ENCODE measurements at regions not wholly inside any gene's neighbourhood (a gene's known extent, or its start where the extent isn't known, plus 50 kb on each side); places are given as distances from the start of the nearest gene placed in this dataset.

DNA sequence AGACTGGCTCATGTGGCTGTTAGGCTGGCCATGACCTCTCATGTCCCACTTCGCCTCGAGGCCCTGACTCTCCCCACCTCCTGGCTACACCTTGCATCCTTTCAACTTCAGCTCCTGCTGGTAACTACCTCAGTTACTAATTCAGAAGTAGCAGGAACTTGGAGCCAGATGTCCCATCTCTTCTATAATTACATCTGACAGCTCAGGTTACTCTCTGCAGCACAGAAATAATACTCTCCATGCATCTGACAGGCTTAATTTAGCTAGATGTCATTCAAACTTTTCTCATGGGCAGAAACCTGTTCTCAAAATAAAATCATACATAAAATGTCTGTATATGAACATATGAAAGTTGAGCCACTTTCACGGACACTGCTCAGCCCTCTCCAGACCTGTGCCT lies 92.2 kb upstream of the IL33 start:
- TF ChIP-seq ZNF274 (IDR thresholded peaks at IDR 0.05; ENCODE audit: low read depth, low read length) (no peak), SUZ12 (IDR thresholded peaks at IDR 0.05; ENCODE audit: extremely low read depth, insufficient read depth, insufficient read length) (no peak), YY1 (IDR thresholded peaks at IDR 0.05; ENCODE audit: insufficient read depth, insufficient read length) (no peak)

Measured in NT2/D1 (cell line).